Dendritic cell treated with granulocyte-macrophage colony-stimulating factor and Interleukin-4, amounts not matched to agents 40 ng/mL and 50 ng/mL, for 4 days (primary cell): ENCODE measurements at regions not wholly inside any gene's neighbourhood (a gene's known extent, or its start where the extent isn't known, plus 50 kb on each side); places are given as distances from the start of the nearest gene placed in this dataset.
"Not testable (repeated sequence)": the region's sequence is repeated elsewhere in the genome, so short reads cannot be mapped to it uniquely, and the experiment has no call there.

ENCODE experiments used
- H3K27ac Mint-ChIP-seq: one replicate; pipeline ENCODE4 v1.8.0; 2022; ENCODE audit warnings: mild to moderate bottlenecking, mixed read lengths
- H3K27me3 Mint-ChIP-seq: one replicate; pipeline ENCODE4 v1.8.0; 2022; ENCODE audit warnings: mild to moderate bottlenecking, mixed read lengths
- H3K36me3 Mint-ChIP-seq: one replicate; pipeline ENCODE4 v1.8.0; 2022; ENCODE audit warnings: low read depth, mixed read lengths
- H3K4me1 Mint-ChIP-seq: one replicate; pipeline ENCODE4 v1.8.0; 2022; ENCODE audit warnings: low read depth, mixed read lengths
- H3K4me3 Mint-ChIP-seq: one replicate; pipeline ENCODE4 v1.8.0; 2022; ENCODE audit warnings: mild to moderate bottlenecking, moderate library complexity, mixed read lengths
- H3K9me3 Mint-ChIP-seq: one replicate; pipeline ENCODE4 v1.8.0; 2022; ENCODE audit warnings: mixed read lengths
- intact Hi-C: fragments of 100-400 bp; cut with micrococcal nuclease; formaldehyde crosslinking; loops from one replicate; pipeline ENCODE4 v1.15.0; 2022

GRCh38 chr7:54245020-54245419, 297.2 kb upstream of the VSTM2A start:
- no peak overlapping the region for H3K4me3 Mint-ChIP-seq
- H3K27me3 Mint-ChIP-seq = no peaks in the 10 kb centered on the region
- H3K4me1 Mint-ChIP-seq = no peaks in the 10 kb centered on the region
- H3K36me3 Mint-ChIP-seq = no peaks in the 10 kb centered on the region
- no peak overlapping the region for H3K27ac Mint-ChIP-seq
- peaks cover 26% of the 10 kb centered on the region for H3K9me3 Mint-ChIP-seq
- intact Hi-C loops = no loop called here

DNA sequence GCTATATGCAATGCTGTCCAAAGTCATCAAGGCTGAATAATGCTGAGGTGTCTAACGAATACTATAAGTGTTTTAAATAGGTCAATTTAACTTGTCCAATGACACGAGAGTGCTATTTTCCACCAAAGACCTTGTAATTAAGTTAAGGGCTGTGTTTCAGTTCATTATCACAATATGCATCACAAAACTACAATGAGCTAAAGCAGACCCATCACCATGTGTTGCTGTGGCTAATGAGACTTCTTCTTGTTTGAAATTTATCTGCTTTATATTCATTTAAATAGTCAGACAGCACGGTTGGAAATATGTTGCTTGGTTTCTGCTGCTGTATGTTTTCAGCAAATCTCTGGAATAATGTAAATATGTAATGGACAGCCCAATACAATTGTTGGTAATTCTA, 292.5 kb upstream of the VSTM2A start:
- Mint-ChIP-seq H3K27me3 (no peaks in the 10 kb centered on the region), H3K4me3 (no peak overlapping the region), H3K9me3 (no peaks in the 10 kb centered on the region), H3K4me1 (no peaks in the 10 kb centered on the region), H3K27ac (no peak overlapping the region), H3K36me3 (no peaks in the 10 kb centered on the region)
- intact Hi-C loops = no loop called here

GRCh38 chr7:54252256-54253035, 289.7 kb upstream of the VSTM2A start:
- intact Hi-C loops = no loop called here
- Mint-ChIP-seq H3K4me1 (no peaks in the 10 kb centered on the region), H3K27me3 (no peaks in the 10 kb centered on the region), H3K9me3 (no peaks in the 10 kb centered on the region), H3K27ac (no peak overlapping the region), H3K4me3 (no peak overlapping the region), H3K36me3 (no peaks in the 10 kb centered on the region)

DNA sequence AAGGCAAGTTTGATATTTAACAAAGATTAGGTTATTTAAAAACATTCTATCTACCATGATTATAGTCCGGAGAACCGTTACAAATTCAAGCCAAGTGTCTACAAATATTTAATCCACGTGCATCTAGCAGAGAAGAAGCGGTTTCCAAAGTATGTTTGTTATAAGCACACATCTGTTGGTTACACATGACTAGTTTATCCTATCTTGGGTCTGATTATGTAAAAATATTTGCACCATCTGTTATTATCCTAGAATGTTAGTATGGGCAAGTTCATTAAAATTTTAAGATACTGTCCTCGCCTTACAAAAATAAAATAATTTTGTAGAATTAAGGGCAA, 289.2 kb upstream of the VSTM2A start:
- no peak overlapping the region for H3K27ac Mint-ChIP-seq
- no peaks in the 10 kb centered on the region for H3K4me1 Mint-ChIP-seq
- H3K4me3 Mint-ChIP-seq = no peak overlapping the region
- no peaks in the 10 kb centered on the region for H3K36me3 Mint-ChIP-seq
- no peaks in the 10 kb centered on the region for H3K27me3 Mint-ChIP-seq
- H3K9me3 Mint-ChIP-seq = no peaks in the 10 kb centered on the region
- intact Hi-C loops = no loop called here

DNA sequence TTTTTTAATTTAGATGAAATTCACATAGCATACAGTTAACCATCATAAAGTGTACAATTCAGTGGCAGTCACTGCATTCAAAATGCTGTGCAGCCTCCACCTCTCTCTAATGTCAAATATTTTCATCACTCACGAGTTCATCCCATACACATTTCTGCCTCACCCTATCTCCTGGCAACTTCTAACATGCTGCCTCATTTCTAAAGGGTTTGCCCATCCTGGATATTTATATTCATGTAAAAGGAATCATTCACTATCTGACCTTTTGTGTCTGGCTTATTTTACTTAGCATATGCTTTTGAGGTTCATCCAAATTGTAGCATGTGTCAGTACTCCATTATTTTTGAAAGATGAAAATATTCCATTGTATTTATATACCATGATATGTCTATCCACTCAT, 286.9 kb upstream of the VSTM2A start:
- Mint-ChIP-seq H3K36me3 (no peaks in the 10 kb centered on the region), H3K27ac (no peak overlapping the region), H3K4me3 (no peak overlapping the region), H3K9me3 (peaks cover 10% of the 10 kb centered on the region), H3K4me1 (no peaks in the 10 kb centered on the region), H3K27me3 (no peaks in the 10 kb centered on the region)
- intact Hi-C loops = no loop called here

GRCh38 chr7:54259185-54259584, 283.0 kb upstream of the VSTM2A start:
- H3K27me3 Mint-ChIP-seq = no peaks in the 10 kb centered on the region
- H3K27ac Mint-ChIP-seq = no peak overlapping the region
- H3K4me3 Mint-ChIP-seq = no peak overlapping the region
- intact Hi-C loops = no loop called here
- H3K4me1 Mint-ChIP-seq = no peaks in the 10 kb centered on the region
- H3K36me3 Mint-ChIP-seq = no peaks in the 10 kb centered on the region
- H3K9me3 Mint-ChIP-seq = peaks cover 15% of the 10 kb centered on the region

DNA sequence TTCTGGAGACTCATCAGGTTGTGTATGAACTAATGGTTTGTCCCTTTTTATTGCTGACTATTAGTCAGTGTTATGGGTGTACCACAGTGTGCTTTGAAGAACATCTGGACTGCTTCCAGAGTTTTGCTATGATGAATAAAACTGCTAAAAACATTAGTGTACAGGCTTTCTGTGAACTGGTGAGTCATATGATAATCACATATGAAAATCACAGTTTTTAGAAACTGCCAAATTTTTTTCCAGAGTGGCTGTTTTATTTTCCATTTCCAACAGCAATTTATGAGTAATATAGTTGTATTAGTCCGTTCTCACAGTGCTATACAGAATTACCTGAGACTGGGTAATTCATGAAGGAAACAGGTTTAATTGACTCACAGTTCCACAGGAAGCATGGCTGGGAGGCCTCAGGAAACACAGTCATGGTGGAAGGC, 281.2 kb upstream of the VSTM2A start:
- intact Hi-C loops = no loop called here
- Mint-ChIP-seq H3K27ac (no peak overlapping the region), H3K4me3 (no peak overlapping the region), H3K27me3 (no peaks in the 10 kb centered on the region), H3K9me3 (peaks cover 28% of the 10 kb centered on the region), H3K4me1 (no peaks in the 10 kb centered on the region), H3K36me3 (no peaks in the 10 kb centered on the region)

GRCh38 chr7:54278847-54279246, 263.3 kb upstream of the VSTM2A start:
- H3K36me3 Mint-ChIP-seq = no peaks in the 10 kb centered on the region
- no peak overlapping the region for H3K27ac Mint-ChIP-seq
- intact Hi-C loops = no loop called here
- H3K9me3 Mint-ChIP-seq = peaks cover 68% of the 10 kb centered on the region
- H3K4me1 Mint-ChIP-seq = no peaks in the 10 kb centered on the region
- no peaks in the 10 kb centered on the region for H3K27me3 Mint-ChIP-seq
- no peak overlapping the region for H3K4me3 Mint-ChIP-seq

GRCh38 chr7:54292171-54292925, 249.8 kb upstream of the VSTM2A start:
- intact Hi-C loops = no loop called here
- H3K36me3 Mint-ChIP-seq = no peaks in the 10 kb centered on the region
- peaks cover 24% of the 10 kb centered on the region for H3K9me3 Mint-ChIP-seq
- no peak overlapping the region for H3K4me3 Mint-ChIP-seq
- H3K27ac Mint-ChIP-seq = no peak overlapping the region
- no peaks in the 10 kb centered on the region for H3K27me3 Mint-ChIP-seq
- H3K4me1 Mint-ChIP-seq = no peaks in the 10 kb centered on the region

GRCh38 chr7:54299426-54299825, 242.7 kb upstream of the VSTM2A start:
- Mint-ChIP-seq H3K36me3 (no peaks in the 10 kb centered on the region), H3K9me3 (peaks cover 24% of the 10 kb centered on the region), H3K4me3 (no peak overlapping the region), H3K4me1 (no peaks in the 10 kb centered on the region), H3K27me3 (no peaks in the 10 kb centered on the region), H3K27ac (no peak overlapping the region)
- intact Hi-C loops = no loop called here

DNA sequence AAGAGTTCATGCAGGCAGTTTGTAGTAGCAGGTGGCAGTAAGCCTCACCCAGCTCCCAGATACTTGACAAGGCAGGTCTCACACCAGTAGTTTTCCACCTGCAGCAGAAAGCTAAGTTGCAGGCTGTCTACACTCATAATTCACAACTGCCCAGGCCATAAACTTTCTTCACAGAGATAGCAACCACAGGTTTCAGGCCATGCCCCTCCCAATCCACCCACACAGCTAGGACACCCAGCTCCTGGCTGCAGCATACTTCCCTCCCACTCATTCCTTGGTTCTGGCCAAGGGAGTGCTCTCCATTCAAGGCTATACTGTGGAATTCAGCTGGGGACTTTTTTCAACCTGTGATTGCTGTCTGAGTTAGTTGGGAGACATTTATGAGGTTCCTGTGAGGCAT, 226.2 kb upstream of the VSTM2A start:
- H3K9me3 Mint-ChIP-seq, H3K4me1 Mint-ChIP-seq, H3K27ac Mint-ChIP-seq, H3K4me3 Mint-ChIP-seq, H3K36me3 Mint-ChIP-seq, intact Hi-C loops, H3K27me3 Mint-ChIP-seq: not testable (repeated sequence)

GRCh38 chr7:54326592-54327167, 215.5 kb upstream of the VSTM2A start:
- intact Hi-C loops = no loop called here
- no peak overlapping the region for H3K4me3 Mint-ChIP-seq

DNA sequence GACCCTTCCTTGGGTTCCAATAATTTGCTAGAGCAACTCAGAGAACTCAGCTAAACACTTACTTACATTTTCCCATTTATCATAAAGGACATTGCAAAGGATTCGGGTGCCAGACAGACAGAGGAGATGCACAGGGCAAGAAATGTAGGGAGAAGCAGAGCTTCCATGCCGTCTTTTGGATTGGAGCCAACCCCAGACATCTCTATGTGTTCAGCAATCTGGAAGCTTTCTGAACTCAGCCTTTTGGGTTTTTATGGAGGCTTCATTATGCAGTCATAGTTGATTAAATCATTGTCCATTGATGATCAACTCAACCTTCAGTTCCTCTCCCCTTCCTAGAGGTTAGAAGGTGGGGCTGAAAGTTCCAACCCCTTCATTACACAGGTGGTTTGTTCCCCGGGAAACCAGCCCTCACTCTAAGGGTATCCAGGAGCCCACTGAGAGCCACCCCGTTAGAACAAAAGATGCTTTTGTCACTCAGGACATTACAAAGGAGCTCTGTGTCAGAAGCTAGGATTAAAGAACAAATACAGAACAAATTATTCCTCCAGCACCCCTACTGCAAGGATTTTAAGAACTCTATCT, 211.9 kb upstream of the VSTM2A start:
- intact Hi-C loops = no loop called here
- Mint-ChIP-seq H3K27me3 (no peaks in the 10 kb centered on the region), H3K4me3 (no peak overlapping the region), H3K9me3 (peaks cover 3% of the 10 kb centered on the region), H3K27ac (no peak overlapping the region), H3K36me3 (no peaks in the 10 kb centered on the region), H3K4me1 (no peaks in the 10 kb centered on the region)

More at GRCh38 chr7:54326592-54327167, 215.5 kb upstream of the VSTM2A start:
- Mint-ChIP-seq H3K4me1 (no peaks in the 10 kb centered on the region), H3K27ac (no peak overlapping the region), H3K27me3 (no peaks in the 10 kb centered on the region), H3K36me3 (no peaks in the 10 kb centered on the region), H3K9me3 (peaks cover 40% of the 10 kb centered on the region)

- Mint-ChIP-seq H3K4me3 (no peak overlapping the region), H3K36me3 (no peaks in the 10 kb centered on the region), H3K27ac (no peak overlapping the region), H3K9me3 (no peaks in the 10 kb centered on the region), H3K27me3 (no peaks in the 10 kb centered on the region), H3K4me1 (no peaks in the 10 kb centered on the region)
- intact Hi-C loops = no loop called here
These were observed 210.9 kb upstream of the VSTM2A start for GRCh38 chr7:54331311-54331710.
